ENCODE measurements at regions not wholly inside any gene's neighbourhood (a gene's known extent, or its start where the extent isn't known, plus 50 kb on each side); places are given as distances from the start of the nearest gene placed in this dataset.

DNA sequence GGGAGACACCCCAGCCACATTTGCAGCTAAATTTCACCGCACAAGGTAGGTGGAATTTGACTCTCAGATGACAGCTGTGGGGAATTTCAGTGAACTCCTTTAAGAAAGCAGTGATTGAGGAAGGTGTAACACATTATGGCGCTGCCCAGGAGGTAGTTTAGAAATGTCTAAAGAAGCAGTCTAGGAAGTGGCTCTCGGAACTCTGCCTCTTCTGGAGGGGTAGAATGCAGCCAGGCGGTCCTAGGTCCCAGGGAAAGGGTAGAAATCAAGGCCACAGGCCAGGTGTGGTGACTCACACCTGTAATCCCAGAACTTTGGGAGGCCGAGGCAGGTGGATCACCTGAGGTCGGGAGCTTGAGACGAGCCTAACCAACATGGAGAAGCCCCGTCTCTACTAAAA, 179.0 kb upstream of the HAAO start:
- no TSS peak for BruUV-seq (replicated peaks)
- ChIA-PET POLR2A (no interaction called here), CTCF (interaction anchor here (1.3 kb wide), 1 partner anchor 42 kb away, joined by 3 read pairs; no protein-coding TSS in a partner anchor)
- no peak overlapping the region for H2AFZ ChIP-seq (ENCODE audit: low read depth, low read length)
- DNase-seq (ENCODE audit: low read depth, low spot score) (no peak), FAIRE-seq (no peak)
- intact Hi-C loops (cut with micrococcal nuclease) (no loop called here), dilution Hi-C loops (cut with MboI; ENCODE audit: extremely low pct_ligation_motif_present, low sequenced_read_pairs) (no loop called here)
- H3K27ac ChIP-seq (ENCODE audit: insufficient read depth, low read depth, low read length), result no peak overlapping the region
- H3K9me3 ChIP-seq (replicated peaks; ENCODE audit: control insufficient read depth, insufficient read depth, low read length), result no peaks in the 10 kb centered on the region
- H4K20me1 ChIP-seq (replicated peaks; ENCODE audit: control insufficient read depth, extremely low read depth, insufficient read depth, low read length), result no peaks in the 10 kb centered on the region
- no peak overlapping the region for H3K9ac ChIP-seq (replicated peaks; ENCODE audit: extremely low read depth, insufficient read depth, low read length)
- no peaks in the 10 kb centered on the region for H3K36me3 ChIP-seq (ENCODE audit: control insufficient read depth in 2 of 2, extremely low read depth in 1 of 2, insufficient read depth in 2 of 2, low read length in 2 of 2)
- H3K4me1 ChIP-seq (ENCODE audit: control insufficient read depth, extremely low read depth, insufficient read depth, low read length), result peaks cover 4% of the 10 kb centered on the region
- no peak overlapping the region for H3K4me3 ChIP-seq (replicated peaks in 1 of 3; ENCODE audit: insufficient read depth in 1 of 3, low read depth in 1 of 3, low read length in 3 of 3)
- no peaks in the 10 kb centered on the region for H3K79me2 ChIP-seq (ENCODE audit: control insufficient read depth, insufficient read depth, low read length)
- TF ChIP-seq MYC (IDR thresholded peaks at IDR 0.05; ENCODE audit: low read depth, low read length) (no peak), JUN (IDR thresholded peaks at IDR 0.05; ENCODE audit: borderline replicate concordance, insufficient read depth, insufficient read length, low read depth) (no peak)
- TF ChIP-seq, protein P1, sequence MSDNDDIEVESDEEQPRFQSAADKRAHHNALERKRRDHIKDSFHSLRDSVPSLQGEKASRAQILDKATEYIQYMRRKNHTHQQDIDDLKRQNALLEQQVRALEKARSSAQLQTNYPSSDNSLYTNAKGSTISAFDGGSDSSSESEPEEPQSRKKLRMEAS (IDR thresholded peaks at IDR 0.05; ENCODE audit: insufficient read depth, insufficient read length), result no peak
- H3K4me2 ChIP-seq (ENCODE audit: insufficient read depth, low read length), result no peak overlapping the region
- H3K27me3 ChIP-seq (ENCODE audit: control insufficient read depth in 2 of 2, insufficient read depth in 2 of 2, low read length in 2 of 2), result no peaks in the 10 kb centered on the region
- H3K9me1 ChIP-seq (replicated peaks; ENCODE audit: control insufficient read depth, extremely low read depth, insufficient read depth, low read length), result no peaks in the 10 kb centered on the region

DNA sequence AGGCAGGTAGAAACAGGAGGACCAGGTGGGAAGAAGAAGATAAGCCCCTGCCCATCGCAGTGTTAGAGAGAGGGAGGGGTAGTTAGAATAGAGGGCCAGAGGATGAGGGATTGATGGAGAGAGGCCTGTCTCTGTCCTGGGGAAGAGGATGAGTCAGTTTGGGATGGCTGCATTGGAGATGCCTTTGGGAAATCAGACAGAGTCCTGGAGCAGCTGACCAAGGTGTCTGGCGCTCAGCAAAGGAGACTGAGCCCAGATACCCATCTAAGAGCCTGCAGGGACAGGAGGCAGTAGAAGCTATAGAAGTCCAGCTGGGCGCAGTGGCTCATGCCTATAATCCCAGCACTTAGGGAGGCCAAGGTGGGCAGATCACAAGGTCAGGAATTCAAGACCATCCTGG, 177.8 kb upstream of the HAAO start:
- BruUV-seq (replicated peaks), result no TSS peak
- H3K79me2 ChIP-seq (ENCODE audit: control insufficient read depth, insufficient read depth, low read length), result no peaks in the 10 kb centered on the region
- H3K9me3 ChIP-seq (replicated peaks; ENCODE audit: control insufficient read depth, insufficient read depth, low read length), result no peaks in the 10 kb centered on the region
- H3K9me1 ChIP-seq (replicated peaks; ENCODE audit: control insufficient read depth, extremely low read depth, insufficient read depth, low read length), result no peaks in the 10 kb centered on the region
- H3K27me3 ChIP-seq (ENCODE audit: control insufficient read depth in 2 of 2, insufficient read depth in 2 of 2, low read length in 2 of 2), result no peaks in the 10 kb centered on the region
- dilution Hi-C loops (cut with MboI; ENCODE audit: extremely low pct_ligation_motif_present, low sequenced_read_pairs), result no loop called here
- no peak overlapping the region for H3K4me2 ChIP-seq (ENCODE audit: insufficient read depth, low read length)
- DNase-seq (ENCODE audit: low read depth, low spot score) (no peak), FAIRE-seq (no peak)
- TF ChIP-seq GATA2 (IDR thresholded peaks at IDR 0.05; ENCODE audit: insufficient read depth, insufficient read length, low read depth, low read length) (no peak), POLR2AphosphoS5 (IDR thresholded peaks at IDR 0.05; ENCODE audit: insufficient read depth, low read depth, low read length) (no peak), MYC (IDR thresholded peaks at IDR 0.05; ENCODE audit: low read depth, low read length) (no peak), JUN (IDR thresholded peaks at IDR 0.05; ENCODE audit: borderline replicate concordance, insufficient read depth, insufficient read length, low read depth) (no peak), POLR2A (IDR thresholded peaks at IDR 0.05; ENCODE audit: low read depth, low read length) (no peak), EZH2 (IDR thresholded peaks at IDR 0.05; ENCODE audit: borderline replicate concordance, low read depth, low read length, severe bottlenecking) (no peak), FOS (IDR thresholded peaks at IDR 0.05; ENCODE audit: borderline replicate concordance, insufficient read depth, low read length) (no peak)
- TF ChIP-seq, protein P2, sequence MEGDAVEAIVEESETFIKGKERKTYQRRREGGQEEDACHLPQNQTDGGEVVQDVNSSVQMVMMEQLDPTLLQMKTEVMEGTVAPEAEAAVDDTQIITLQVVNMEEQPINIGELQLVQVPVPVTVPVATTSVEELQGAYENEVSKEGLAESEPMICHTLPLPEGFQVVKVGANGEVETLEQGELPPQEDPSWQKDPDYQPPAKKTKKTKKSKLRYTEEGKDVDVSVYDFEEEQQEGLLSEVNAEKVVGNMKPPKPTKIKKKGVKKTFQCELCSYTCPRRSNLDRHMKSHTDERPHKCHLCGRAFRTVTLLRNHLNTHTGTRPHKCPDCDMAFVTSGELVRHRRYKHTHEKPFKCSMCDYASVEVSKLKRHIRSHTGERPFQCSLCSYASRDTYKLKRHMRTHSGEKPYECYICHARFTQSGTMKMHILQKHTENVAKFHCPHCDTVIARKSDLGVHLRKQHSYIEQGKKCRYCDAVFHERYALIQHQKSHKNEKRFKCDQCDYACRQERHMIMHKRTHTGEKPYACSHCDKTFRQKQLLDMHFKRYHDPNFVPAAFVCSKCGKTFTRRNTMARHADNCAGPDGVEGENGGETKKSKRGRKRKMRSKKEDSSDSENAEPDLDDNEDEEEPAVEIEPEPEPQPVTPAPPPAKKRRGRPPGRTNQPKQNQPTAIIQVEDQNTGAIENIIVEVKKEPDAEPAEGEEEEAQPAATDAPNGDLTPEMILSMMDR (IDR thresholded peaks at IDR 0.05; ENCODE audit: extremely low read depth in 1 of 2, insufficient read depth in 1 of 2, low read depth in 1 of 2, low read length in 2 of 2), result no peak
- TF ChIP-seq, protein P1 (IDR thresholded peaks at IDR 0.05; ENCODE audit: insufficient read depth, insufficient read length), result no peak
- ChIA-PET CTCF (interaction anchor here (0.6 kb wide), 1 partner anchor 519 kb away, joined by 3 read pairs; no protein-coding TSS in a partner anchor), POLR2A (no interaction called here)
- no peaks in the 10 kb centered on the region for H3K4me1 ChIP-seq (ENCODE audit: control insufficient read depth, extremely low read depth, insufficient read depth, low read length)
- no peak overlapping the region for H3K4me3 ChIP-seq (replicated peaks in 1 of 3; ENCODE audit: insufficient read depth in 1 of 3, low read depth in 1 of 3, low read length in 3 of 3)
- no peaks in the 10 kb centered on the region for H3K36me3 ChIP-seq (ENCODE audit: control insufficient read depth in 2 of 2, extremely low read depth in 1 of 2, insufficient read depth in 2 of 2, low read length in 2 of 2)
- intact Hi-C loops (cut with micrococcal nuclease), result no loop called here
- no peak overlapping the region for H2AFZ ChIP-seq (ENCODE audit: low read depth, low read length)
- H3K27ac ChIP-seq (ENCODE audit: insufficient read depth, low read depth, low read length), result no peak overlapping the region
- no peaks in the 10 kb centered on the region for H4K20me1 ChIP-seq (replicated peaks; ENCODE audit: control insufficient read depth, extremely low read depth, insufficient read depth, low read length)
- H3K9ac ChIP-seq (replicated peaks; ENCODE audit: extremely low read depth, insufficient read depth, low read length), result no peak overlapping the region

All from endothelial cell of umbilical vein (primary cell).